D341Med (cell line): ENCODE measurements at regions not wholly inside any gene's neighbourhood (a gene's known extent, or its start where the extent isn't known, plus 50 kb on each side); places are given as distances from the start of the nearest gene placed in this dataset.
"Not testable (repeated sequence)": the region's sequence is repeated elsewhere in the genome, so short reads cannot be mapped to it uniquely, and the experiment has no call there.

Source experiments
- DNase-seq: peaks from one replicate; pipeline ENCODE4 v3.0.0; 2012; ENCODE audit warnings: low spot score

GRCh38 chr18:59848002-59848401, 51.8 kb upstream of the PMAIP1 start:
- no peak for DNase-seq

GRCh38 chr18:59847491-59847846, 52.3 kb upstream of the PMAIP1 start:
- not testable (repeated sequence) for DNase-seq

- DNase-seq: no peak
These were observed 52.8 kb upstream of the PMAIP1 start for GRCh38 chr18:59846814-59847490.

GRCh38 chr18:59842947-59843346, 56.8 kb upstream of the PMAIP1 start:
- DNase-seq: no peak

- DNase-seq: no peak
These were observed 59.7 kb upstream of the PMAIP1 start for GRCh38 chr18:59839931-59840685.

- no peak for DNase-seq
These were observed 60.5 kb upstream of the PMAIP1 start for GRCh38 chr18:59839246-59839645.

- peak; percentile 81 for DNase-seq
These were observed 62.2 kb upstream of the PMAIP1 start for GRCh38 chr18:59837586-59837985.

GRCh38 chr18:59835605-59836379, 64.0 kb upstream of the PMAIP1 start:
- no peak for DNase-seq

GRCh38 chr18:59834267-59834666, 65.5 kb upstream of the PMAIP1 start:
- no peak for DNase-seq

GRCh38 chr18:59833785-59834184, 66.0 kb upstream of the PMAIP1 start:
- no peak for DNase-seq

GRCh38 chr18:59823596-59824195, 76.1 kb upstream of the PMAIP1 start:
- peak; percentile 82 for DNase-seq

- no peak for DNase-seq
These were observed 76.9 kb upstream of the PMAIP1 start for GRCh38 chr18:59822612-59823550.

- no peak for DNase-seq
These were observed 77.8 kb upstream of the PMAIP1 start for GRCh38 chr18:59821983-59822382.

GRCh38 chr18:59820663-59821062, 79.1 kb upstream of the PMAIP1 start:
- DNase-seq: no peak

GRCh38 chr18:59818769-59819168, 81.0 kb upstream of the PMAIP1 start:
- DNase-seq: no peak

- DNase-seq: no peak
These were observed 84.9 kb upstream of the PMAIP1 start for GRCh38 chr18:59814891-59815290.

GRCh38 chr18:59813942-59814341, 85.9 kb upstream of the PMAIP1 start:
- no peak for DNase-seq

- DNase-seq: no peak
These were observed 88.9 kb upstream of the PMAIP1 start for GRCh38 chr18:59810735-59811520.

GRCh38 chr18:59810183-59810582, 89.6 kb upstream of the PMAIP1 start:
- DNase-seq: no peak

- no peak for DNase-seq
These were observed 97.8 kb upstream of the PMAIP1 start for GRCh38 chr18:59802031-59802430.

- DNase-seq: no peak
These were observed 98.2 kb upstream of the PMAIP1 start for GRCh38 chr18:59801576-59801975.
